Ascending aorta (tissue), 2 donors: ENCODE measurements at regions not wholly inside any gene's neighbourhood (a gene's known extent, or its start where the extent isn't known, plus 50 kb on each side); places are given as distances from the start of the nearest gene placed in this dataset.
A peak's percentile ranks its signal among the peaks of the same experiment; 100 is the strongest.

Source experiments
- DNase-seq, 2 donors: peaks; one replicate each; pipeline ENCODE4 v3.0.0-alpha.2; 2019; ENCODE audit warnings: low spot score in 2 of 2
- H3K27ac ChIP-seq, 2 donors: fragments of 200-600 bp; sonication (generic); one replicate each; pipeline ENCODE4 v1.5.1; 2016 to 2017; ENCODE audit warnings: mild to moderate bottlenecking in 1 of 2
- H3K27me3 ChIP-seq: fragments of 200-600 bp; sonication (generic); one replicate; pipeline ENCODE4 v1.5.1; 2017
- H3K36me3 ChIP-seq, 2 donors: fragments of 200-600 bp; sonication (generic); one replicate each; pipeline ENCODE4 v1.5.1; 2016
- H3K4me1 ChIP-seq, 2 donors: fragments of 200-600 bp; sonication (generic); one replicate each; pipeline ENCODE4 v1.5.1; 2016 to 2017; ENCODE audit warnings: mild to moderate bottlenecking in 1 of 2
- H3K4me3 ChIP-seq, 2 donors: fragments of 200-600 bp; sonication (generic); one replicate each; pipeline ENCODE4 v1.5.1; 2016 to 2017; ENCODE audit warnings: mild to moderate bottlenecking in 1 of 2
- H3K9me3 ChIP-seq, 2 donors: fragments of 200-600 bp; sonication (generic); one replicate each; pipeline ENCODE4 v1.5.1; 2016
- intact Hi-C: fragments of 100-400 bp; cut with DNase I; formaldehyde crosslinking; loops from one replicate; pipeline ENCODE4 v1.15.1; 2023
- TF ChIP-seq, protein P1 (sequence below), 3 experiments: fragments of 200-600 bp in 2 of 3; fragments of 450-650 bp in 1 of 3; sonication (generic) in 2 of 3; IDR thresholded peaks; one replicate each; pipeline ENCODE4 v1.5.1; 2016 to 2019; ENCODE audit warnings: antibody characterized with exemption in 3 of 3, mild to moderate bottlenecking in 1 of 3, moderate library complexity in 1 of 3

DNA sequence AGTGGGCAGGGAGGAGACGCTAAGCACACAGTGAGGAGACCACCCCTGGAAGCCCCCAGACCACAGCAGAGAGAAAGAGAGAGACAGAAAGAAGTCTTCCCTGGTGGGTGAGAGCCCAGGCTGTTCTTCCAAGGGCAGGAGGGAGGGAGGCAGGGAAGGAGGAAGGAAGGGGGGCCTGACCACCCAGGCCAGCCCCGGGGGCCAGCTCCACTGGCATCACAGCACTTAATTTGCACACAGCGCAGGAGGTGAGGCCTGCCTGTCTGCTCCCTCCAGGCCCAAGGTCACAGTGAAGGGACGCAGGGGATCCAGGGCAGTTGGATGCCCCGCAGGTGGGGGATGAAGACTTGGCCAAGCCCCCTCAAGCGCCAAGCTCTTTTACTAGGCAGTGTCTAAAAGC lies 141.9 kb upstream of the C14orf180 start:
- no peaks in the 10 kb centered on the region for H3K27me3 ChIP-seq
- H3K9me3 ChIP-seq = no peaks in the 10 kb centered on the region
- H3K4me1 ChIP-seq = peaks cover 0 to 7% of the 10 kb centered on the region in 2 donors
- H3K4me3 ChIP-seq = no peak overlapping the region
- H3K27ac ChIP-seq = no peak overlapping the region
- intact Hi-C loops = no loop called here
- DNase-seq = peak in 1 of 2 donors; percentile 51
- no peaks in the 10 kb centered on the region for H3K36me3 ChIP-seq
- TF ChIP-seq, protein P1, sequence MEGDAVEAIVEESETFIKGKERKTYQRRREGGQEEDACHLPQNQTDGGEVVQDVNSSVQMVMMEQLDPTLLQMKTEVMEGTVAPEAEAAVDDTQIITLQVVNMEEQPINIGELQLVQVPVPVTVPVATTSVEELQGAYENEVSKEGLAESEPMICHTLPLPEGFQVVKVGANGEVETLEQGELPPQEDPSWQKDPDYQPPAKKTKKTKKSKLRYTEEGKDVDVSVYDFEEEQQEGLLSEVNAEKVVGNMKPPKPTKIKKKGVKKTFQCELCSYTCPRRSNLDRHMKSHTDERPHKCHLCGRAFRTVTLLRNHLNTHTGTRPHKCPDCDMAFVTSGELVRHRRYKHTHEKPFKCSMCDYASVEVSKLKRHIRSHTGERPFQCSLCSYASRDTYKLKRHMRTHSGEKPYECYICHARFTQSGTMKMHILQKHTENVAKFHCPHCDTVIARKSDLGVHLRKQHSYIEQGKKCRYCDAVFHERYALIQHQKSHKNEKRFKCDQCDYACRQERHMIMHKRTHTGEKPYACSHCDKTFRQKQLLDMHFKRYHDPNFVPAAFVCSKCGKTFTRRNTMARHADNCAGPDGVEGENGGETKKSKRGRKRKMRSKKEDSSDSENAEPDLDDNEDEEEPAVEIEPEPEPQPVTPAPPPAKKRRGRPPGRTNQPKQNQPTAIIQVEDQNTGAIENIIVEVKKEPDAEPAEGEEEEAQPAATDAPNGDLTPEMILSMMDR (IDR thresholded peaks at IDR 0.05) = no peak

DNA sequence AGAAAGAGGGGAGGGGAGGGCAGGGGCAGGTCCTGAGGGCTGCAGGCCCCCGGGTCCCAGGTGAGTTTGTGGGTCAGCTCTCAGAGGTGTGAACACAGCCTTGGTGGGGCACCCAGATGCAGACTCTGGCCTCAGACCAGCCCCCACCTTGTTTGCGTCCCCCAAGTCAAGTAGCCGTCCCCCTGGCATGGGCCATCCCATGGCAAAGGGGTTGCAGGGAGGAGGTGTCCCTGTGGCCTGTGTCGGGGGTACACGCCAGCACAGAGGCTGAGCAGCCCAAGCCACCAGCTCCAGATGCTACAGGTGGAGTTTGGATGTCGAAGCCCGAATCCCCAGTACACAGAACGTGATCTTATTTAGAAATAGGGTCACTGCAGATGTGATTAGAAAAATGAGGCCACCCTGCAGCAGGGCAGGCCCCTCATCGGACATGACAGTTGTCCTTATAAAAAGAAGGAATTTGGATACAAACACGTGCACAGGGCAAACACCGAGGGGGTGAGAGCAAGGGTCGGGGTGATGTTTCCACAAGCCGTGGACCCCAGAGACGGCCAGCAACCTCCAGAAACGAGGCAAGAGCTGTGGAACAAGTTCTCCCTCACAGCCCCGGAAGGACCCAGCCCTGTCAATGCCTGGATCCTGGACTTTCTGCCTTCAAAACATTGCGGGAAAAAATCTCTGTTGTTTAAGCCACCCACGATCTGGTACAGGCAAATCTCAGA lies 141.2 kb upstream of the C14orf180 start:
- Histone ChIP-seq H3K9me3 (no peaks in the 10 kb centered on the region), H3K27me3 (no peaks in the 10 kb centered on the region), H3K4me3 (no peak overlapping the region), H3K36me3 (no peaks in the 10 kb centered on the region), H3K27ac (no peak overlapping the region), H3K4me1 (peaks cover 0 to 7% of the 10 kb centered on the region in 2 donors)
- peak; percentile 7 to 40 for DNase-seq
- intact Hi-C loops = no loop called here
- TF ChIP-seq, protein P1 (IDR thresholded peaks at IDR 0.05) = no peak

DNA sequence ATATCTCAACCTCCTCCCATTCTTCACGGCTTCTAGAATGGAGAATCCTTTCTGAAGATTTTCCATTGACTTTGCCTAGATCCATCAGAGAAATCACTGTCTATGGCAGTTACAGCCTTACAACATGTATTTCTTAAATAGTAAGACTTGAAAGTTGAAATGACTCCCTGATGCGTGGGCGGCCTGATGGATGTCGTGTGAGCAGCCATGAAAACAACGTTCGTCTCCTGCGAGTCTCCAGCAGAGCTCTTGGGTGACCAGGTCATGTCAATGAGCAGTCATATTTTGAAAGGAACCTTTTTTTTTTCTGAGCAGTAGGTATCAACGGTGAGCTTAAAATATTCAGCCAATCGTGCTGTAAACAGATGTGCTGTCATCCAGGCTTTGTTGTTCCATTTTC lies 139.9 kb upstream of the C14orf180 start:
- DNase-seq = no peak
- TF ChIP-seq, protein P1 (IDR thresholded peaks at IDR 0.05) = no peak
- Histone ChIP-seq H3K4me1 (peaks cover 0 to 7% of the 10 kb centered on the region in 2 donors), H3K36me3 (no peaks in the 10 kb centered on the region), H3K9me3 (no peaks in the 10 kb centered on the region), H3K27ac (no peak overlapping the region), H3K4me3 (no peak overlapping the region), H3K27me3 (no peaks in the 10 kb centered on the region)
- intact Hi-C loops = no loop called here

DNA sequence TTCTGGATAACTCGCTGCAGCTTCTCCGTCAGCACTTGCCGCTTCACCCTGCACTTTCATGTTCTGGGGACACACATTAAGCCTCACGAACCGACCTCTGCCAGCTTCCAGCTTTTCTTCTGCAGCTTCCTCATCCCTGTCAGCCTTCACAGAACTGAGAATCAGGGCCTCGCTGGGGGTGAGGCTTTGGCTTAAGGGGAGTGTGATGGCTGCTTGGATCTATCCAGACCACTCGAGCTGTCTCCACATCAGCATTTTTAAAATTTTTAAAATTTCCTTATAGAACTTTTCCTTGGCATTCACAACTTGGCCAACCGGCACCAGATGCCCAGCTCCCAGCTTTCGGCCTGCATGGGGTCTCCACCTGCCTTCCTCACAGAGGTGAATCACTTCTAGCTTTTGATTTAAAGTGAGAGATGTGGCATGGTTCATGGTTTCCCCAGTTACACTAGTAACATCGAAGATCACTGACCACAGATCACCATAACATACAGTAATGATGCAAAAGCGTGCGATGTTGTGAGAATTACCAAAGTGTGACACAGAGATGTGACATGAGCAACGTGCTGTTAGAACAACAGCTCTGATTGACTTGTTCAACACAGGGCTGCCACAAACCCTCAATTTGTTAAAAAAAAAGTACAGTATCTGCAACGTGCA lies 139.1 kb upstream of the C14orf180 start:
- intact Hi-C loops = no loop called here
- H3K27me3 ChIP-seq = no peaks in the 10 kb centered on the region

DNA sequence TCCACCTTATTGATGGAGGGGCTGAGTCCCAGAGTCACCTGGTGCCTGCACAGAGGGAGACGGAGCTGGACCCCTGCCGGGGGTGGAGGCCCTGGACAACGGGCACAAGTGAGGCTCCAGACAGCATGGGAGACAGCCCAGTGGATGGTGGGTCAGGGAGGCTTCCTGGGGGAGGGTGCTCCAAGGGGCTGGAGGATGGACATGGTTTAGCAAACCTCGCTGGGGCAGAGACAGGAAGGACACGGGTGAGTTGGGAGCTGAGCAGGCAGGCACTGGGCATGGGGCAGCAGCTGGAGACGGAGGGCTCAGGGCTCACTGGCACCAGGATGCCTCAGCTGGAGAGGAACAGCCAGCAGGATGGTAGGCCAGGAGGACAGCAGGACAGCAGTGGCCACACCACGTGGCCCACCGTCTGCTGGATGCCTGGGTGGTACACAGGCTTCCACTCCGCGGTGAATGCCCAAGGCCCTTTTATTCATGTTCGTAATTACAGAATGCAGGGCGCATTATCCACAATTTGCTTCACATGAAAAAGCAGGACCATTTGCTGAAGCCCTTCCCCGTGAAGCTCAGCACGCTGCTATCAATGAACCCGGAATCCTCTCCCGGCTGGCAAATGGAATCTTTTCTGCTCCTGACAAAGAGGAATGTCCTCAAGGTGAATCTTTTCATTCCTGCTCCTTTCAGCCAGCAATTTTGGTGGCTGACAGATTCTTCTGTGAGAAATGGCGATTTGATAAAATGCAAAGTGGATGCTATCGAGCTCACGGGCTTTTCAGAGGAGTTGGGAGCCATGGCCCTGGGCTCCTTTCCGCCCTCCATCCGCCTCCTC lies 138.1 kb upstream of the C14orf180 start:
- Histone ChIP-seq H3K27me3 (no peaks in the 10 kb centered on the region), H3K36me3 (no peaks in the 10 kb centered on the region), H3K4me1 (no peaks in the 10 kb centered on the region), H3K9me3 (no peaks in the 10 kb centered on the region), H3K27ac (no peak overlapping the region), H3K4me3 (no peak overlapping the region)
- intact Hi-C loops = no loop called here
- peak; percentile 4 to 52 for DNase-seq
- TF ChIP-seq, protein P1 (IDR thresholded peaks at IDR 0.05) = no peak

More for the DNA sequence above, 139.1 kb upstream of the C14orf180 start:
- Histone ChIP-seq H3K9me3 (no peaks in the 10 kb centered on the region), H3K27ac (no peak overlapping the region), H3K4me1 (peaks cover 0 to 7% of the 10 kb centered on the region in 2 donors), H3K4me3 (no peak overlapping the region), H3K36me3 (no peaks in the 10 kb centered on the region)
- TF ChIP-seq, protein P1 (IDR thresholded peaks at IDR 0.05) = no peak
- DNase-seq = no peak
